Inferior parietal cortex (tissue), 1 donor: ENCODE measurements at regions not wholly inside any gene's neighbourhood (a gene's known extent, or its start where the extent isn't known, plus 50 kb on each side); places are given as distances from the start of the nearest gene placed in this dataset.
A peak's percentile ranks its signal among the peaks of the same experiment; 100 is the strongest.

ENCODE experiments used
- DNase-seq: peaks from one replicate; pipeline ENCODE4 v3.0.0-alpha.2; 2016; ENCODE audit errors: extremely low spot score

GRCh38 chr7:72524037-72524436 is 111.9 kb upstream of the CALN1 start:
- DNase-seq, result no peak

- DNase-seq, result no peak
Measured at GRCh38 chr7:72504061-72504706, 92.0 kb upstream of the CALN1 start.

DNA sequence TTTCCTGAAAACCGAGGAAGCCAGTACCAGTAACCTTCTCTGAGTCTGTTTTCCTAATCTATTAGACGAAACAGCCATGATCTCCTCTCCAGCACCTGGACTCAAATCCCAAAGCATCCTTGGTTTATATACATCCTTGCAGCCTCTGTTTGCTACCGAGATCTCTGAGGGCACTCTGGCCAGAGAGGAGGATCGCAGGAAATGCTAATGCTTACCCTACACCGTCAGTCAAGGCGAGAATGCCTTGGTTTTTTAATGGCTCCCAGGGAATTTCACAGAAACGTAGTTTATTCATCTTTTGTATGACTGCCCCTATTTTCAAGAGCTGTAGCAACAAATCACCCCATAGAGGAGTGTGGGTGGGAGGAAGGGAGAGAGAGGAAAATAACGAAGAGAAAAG is 91.5 kb upstream of the CALN1 start:
- DNase-seq, result no peak

- no peak for DNase-seq
Measured at GRCh38 chr7:72494807-72495206, 82.7 kb upstream of the CALN1 start.

DNA sequence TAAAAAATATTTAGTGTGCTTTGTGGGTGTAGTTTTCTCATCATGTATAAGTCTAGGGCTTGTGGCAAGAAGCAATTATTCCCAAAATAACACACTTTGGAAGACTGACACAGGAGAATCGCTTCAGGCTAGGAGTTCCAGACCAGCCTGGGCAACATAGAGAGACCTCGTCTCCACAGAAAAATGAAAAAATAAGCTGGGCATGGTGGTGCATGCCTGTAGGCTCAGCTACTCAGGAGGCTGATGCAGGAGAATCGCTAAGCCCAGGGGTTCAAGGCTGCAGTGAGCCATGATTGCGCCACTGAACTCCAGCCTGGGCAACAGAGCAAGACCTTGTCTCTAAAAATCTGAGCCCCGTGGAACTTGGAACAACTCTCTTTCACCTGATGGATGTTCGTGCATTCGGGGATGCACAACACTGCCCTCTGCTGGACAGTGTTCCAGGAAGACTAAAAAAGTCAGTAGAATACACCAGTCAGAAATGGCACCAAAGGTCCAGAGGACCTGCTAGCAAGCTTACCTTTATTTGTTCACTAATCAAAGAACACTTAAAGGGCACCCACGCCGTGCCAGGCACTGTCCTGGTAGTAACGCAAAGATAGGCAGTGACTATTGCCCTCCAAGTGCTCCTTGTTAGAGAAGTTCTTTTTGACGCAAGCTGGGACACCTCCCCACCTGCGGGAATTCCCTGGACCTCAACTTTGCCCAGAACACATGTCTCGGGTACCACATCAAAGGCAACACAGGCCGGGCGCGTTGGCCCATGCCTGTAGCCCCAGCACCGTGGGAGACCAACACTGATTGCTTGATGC is 81.9 kb upstream of the CALN1 start:
- DNase-seq, result peak; percentile 84

- no peak for DNase-seq
Measured at GRCh38 chr7:72492461-72493065, 80.4 kb upstream of the CALN1 start.

DNA sequence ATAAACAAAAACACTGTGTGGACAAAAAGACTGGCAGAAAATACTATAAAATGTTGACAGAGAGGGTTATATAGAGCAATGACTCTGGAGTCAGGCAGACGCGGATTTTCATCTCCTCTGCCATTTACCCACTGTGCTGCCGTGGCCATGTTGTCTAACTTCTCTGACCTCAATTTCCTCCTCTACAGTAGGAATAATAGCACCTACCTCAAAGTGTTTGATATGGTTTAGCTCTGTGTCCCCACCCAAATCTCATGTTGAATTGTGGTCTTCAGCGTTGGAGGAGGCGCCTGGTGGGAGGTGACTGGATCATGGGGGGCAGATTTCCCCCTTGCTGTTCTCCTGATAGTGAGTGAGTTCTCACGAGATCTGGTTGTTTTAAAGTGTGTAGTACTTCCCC is 78.2 kb upstream of the CALN1 start:
- no peak for DNase-seq

DNA sequence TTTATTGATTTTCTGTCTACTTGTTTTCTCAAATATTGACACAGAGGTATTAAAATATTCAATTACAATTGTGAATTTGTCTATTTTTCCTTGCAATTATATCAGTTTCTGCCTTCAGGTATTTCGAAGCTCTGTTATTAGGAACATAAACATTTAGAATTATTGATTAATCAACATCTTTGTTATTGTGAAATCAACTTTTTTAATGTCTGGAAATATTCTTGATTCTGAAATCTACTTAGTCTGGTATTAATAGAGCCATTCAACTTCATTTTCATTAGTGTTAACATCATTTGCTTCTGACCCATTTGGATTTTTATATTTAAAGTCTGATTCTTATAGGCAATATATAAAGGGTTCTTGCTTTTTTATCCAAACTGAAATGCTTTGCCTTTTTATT is 69.8 kb upstream of the CALN1 start:
- no peak for DNase-seq

- no peak for DNase-seq
Measured at GRCh38 chr7:72476608-72477305, 64.6 kb upstream of the CALN1 start.

- DNase-seq, result no peak
Measured at GRCh38 chr7:72467237-72467636, 55.1 kb upstream of the CALN1 start.

- DNase-seq, result no peak
Measured at GRCh38 chr7:72466797-72467196, 54.7 kb upstream of the CALN1 start.

DNA sequence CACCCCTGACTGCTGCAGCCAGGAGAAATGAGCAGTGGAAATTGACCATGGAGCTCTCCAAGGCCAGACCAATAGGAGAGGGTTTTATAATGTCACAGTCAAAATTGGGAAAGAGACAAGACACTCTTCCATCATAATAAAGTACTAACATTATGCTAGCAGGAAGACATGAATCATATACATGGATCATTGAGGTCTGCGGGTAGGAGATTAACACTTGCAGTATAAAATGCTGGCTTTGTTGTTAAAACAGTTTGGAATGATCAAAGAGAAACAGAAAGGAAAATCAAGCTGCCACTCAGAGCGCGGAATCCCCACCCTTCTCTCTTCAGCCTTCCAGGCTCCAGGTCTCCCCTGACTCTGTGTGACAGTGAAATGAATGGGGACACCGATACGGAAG is 53.4 kb upstream of the CALN1 start:
- DNase-seq, result no peak

GRCh38 chr7:72462311-72462710 is 50.2 kb upstream of the CALN1 start:
- no peak for DNase-seq
